ENCODE measurements at regions not wholly inside any gene's neighbourhood (a gene's known extent, or its start where the extent isn't known, plus 50 kb on each side); places are given as distances from the start of the nearest gene placed in this dataset.
"Not testable (repeated sequence)": the region's sequence is repeated elsewhere in the genome, so short reads cannot be mapped to it uniquely, and the experiment has no call there.

DNA sequence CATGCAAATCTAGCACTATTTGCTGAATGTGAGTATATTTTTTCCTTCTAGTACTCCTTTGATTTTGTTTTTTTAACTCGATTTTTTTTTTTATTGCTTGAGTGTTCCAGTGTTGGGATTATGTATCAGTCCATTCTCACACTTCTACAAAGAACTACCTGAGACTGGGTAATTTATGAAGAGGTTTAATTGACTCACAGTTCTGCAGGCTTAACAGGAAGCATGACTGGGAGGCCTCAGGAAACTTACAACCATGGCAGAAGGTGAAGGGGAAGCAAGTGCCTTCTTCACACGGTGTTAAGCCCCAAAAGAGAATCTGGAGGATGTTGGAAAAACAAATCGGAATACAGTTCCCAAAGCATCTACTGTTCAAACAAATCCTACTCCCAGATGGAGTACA, 69.1 kb downstream of the ZNF518B start:
- H3K9me3 ChIP-seq (replicated peaks); H3K36me3 ChIP-seq; H3K4me3 ChIP-seq; H3K4me1 ChIP-seq; DNase-seq; H3K27ac ChIP-seq; H3K27me3 ChIP-seq: not testable (repeated sequence)

DNA sequence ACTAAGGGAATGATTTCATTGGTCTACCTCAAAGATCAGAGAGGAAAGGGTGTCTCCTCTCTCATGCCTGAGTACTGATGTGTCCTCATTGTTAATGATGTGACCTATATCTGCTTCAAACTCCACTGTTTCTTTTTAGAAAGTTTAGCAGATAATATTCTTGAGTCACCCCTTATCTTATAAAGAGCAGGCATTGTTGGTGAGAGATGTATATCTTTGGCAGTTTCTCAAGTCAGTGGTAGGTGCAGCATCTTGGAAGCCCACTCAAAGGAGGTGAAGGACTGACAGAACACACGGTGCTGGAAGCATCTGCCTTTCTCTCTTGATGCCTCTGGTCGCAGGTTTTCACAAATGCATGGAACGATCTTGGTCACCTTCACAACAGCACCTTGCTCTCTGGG, 71.2 kb downstream of the ZNF518B start:
- Histone ChIP-seq H3K27ac (no peak overlapping the region), H3K36me3 (no peaks in the 10 kb centered on the region), H3K27me3 (no peaks in the 10 kb centered on the region), H3K4me3 (no peak overlapping the region), H3K9me3 (replicated peaks) (no peaks in the 10 kb centered on the region), H3K4me1 (no peaks in the 10 kb centered on the region)
- no peak for DNase-seq

- Histone ChIP-seq H3K9me3 (replicated peaks) (no peaks in the 10 kb centered on the region), H3K27ac (no peak overlapping the region), H3K4me3 (no peak overlapping the region), H3K27me3 (no peaks in the 10 kb centered on the region), H3K4me1 (no peaks in the 10 kb centered on the region), H3K36me3 (no peaks in the 10 kb centered on the region)
- no peak for DNase-seq
Measured at GRCh38 chr4:10384974-10385373, 72.3 kb downstream of the ZNF518B start.

GRCh38 chr4:10383417-10383816, 73.8 kb downstream of the ZNF518B start:
- no peaks in the 10 kb centered on the region for H3K36me3 ChIP-seq

DNA sequence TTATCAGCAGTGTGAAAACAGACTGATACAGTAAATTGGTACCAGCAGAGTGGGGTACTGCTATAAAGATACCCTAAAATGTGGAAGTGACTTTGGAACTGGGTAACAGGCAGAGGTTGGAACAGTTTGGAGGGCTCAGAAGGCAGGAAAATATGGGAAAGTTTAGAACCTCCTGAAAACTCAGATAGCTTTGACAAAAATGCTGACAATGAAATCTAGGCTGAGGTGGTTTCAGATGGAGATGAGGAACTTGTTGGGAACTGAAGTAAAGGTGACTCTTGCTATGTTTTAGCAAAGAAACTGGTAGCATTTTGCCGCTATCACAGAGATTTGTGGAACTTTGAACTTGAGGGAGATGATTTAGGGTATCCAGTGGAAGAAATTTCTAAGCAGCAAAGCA, 75.1 kb downstream of the ZNF518B start:
- H3K27ac ChIP-seq; H3K36me3 ChIP-seq; H3K4me3 ChIP-seq; H3K4me1 ChIP-seq; H3K27me3 ChIP-seq; H3K9me3 ChIP-seq (replicated peaks); DNase-seq: not testable (repeated sequence)

More at GRCh38 chr4:10383417-10383816, 73.8 kb downstream of the ZNF518B start:
- H3K27ac ChIP-seq: no peak overlapping the region
- H3K9me3 ChIP-seq (replicated peaks): no peaks in the 10 kb centered on the region
- H3K4me3 ChIP-seq: no peak overlapping the region
- DNase-seq: no peak
- no peaks in the 10 kb centered on the region for H3K27me3 ChIP-seq
- H3K4me1 ChIP-seq: no peaks in the 10 kb centered on the region

DNA sequence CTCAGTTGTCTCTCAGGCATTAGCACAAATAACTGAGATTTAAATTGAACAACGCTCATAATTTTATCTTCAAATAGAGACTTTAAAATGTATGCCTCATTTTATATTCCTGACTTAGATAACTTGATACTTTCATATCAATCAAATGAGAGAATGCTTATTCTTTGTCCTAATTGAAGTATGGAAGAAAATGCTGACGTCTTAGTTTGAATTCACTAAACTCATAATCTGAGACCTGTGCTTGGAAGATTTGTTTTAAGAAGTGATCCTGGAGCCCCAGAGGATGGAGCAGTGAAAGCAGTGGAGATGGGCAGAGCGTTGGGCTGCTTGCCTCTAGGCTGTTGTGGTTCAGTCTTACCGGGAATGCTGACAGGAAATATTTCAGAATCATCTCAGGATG, 76.1 kb downstream of the ZNF518B start:
- DNase-seq: no peak
- Histone ChIP-seq H3K4me3 (no peak overlapping the region), H3K36me3 (no peaks in the 10 kb centered on the region), H3K27ac (no peak overlapping the region), H3K4me1 (no peaks in the 10 kb centered on the region), H3K27me3 (no peaks in the 10 kb centered on the region), H3K9me3 (replicated peaks) (no peaks in the 10 kb centered on the region)

GRCh38 chr4:10380735-10381134, 76.5 kb downstream of the ZNF518B start:
- Histone ChIP-seq H3K4me3 (no peak overlapping the region), H3K27ac (no peak overlapping the region), H3K4me1 (no peaks in the 10 kb centered on the region), H3K27me3 (no peaks in the 10 kb centered on the region), H3K9me3 (replicated peaks) (no peaks in the 10 kb centered on the region), H3K36me3 (no peaks in the 10 kb centered on the region)
- no peak for DNase-seq

DNA sequence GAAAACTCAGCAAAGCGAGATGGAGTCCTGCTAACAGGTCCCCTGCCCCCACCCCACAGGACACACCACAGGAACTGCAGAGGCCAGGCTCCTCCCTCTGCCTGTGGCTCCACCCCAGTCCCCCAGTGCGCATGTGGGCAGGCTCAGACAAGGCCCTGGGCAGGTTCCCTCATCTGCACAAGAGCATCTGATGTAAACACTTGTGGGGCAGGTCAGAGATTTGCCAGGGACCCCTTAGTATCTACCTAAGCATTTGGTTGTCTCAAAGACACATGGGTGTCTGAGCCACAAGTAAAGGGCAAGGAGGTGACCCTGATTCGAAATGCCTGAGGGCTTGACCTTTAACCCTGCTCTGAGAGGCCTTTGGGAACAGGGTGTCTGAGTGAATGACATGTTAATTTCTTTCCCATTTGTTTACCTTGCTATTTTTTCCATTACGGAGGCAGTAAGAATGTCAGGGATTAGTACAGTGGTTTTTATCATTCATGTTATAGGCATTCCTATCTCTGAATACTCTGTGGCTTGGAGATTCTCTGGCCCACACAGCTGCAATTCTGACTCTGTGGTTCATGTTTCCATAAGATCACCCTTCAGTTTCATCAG, 85.3 kb downstream of the ZNF518B start:
- H3K4me3 ChIP-seq: no peak overlapping the region
- peak; percentile 61 to 70 for DNase-seq

DNA sequence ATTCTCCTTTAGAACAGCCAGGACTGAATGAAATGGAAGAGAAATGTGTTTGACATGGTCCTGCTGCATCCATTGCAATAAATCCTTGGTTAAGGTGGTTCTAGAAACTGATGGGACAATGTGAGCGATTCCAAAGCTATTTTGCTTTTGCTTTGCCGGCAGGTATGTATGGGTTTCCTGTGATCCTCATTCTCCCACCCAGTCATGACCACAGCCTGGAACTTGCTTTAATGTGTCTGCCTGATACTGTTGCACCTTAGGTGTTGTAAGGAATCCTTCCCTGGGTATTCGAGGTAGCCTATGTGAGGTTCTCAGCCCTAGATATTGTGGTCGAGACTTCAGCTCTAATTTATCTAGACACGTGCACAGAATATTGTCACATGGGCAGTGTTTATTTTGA, 86.1 kb downstream of the ZNF518B start:
- no peaks in the 10 kb centered on the region for H3K36me3 ChIP-seq
- peaks cover 21% of the 10 kb centered on the region for H3K4me1 ChIP-seq
- H3K4me3 ChIP-seq: no peak overlapping the region
- no peaks in the 10 kb centered on the region for H3K27me3 ChIP-seq
- H3K27ac ChIP-seq: no peak overlapping the region; the same call in 1 of the 2 replicates
- no peak for DNase-seq
- H3K9me3 ChIP-seq (replicated peaks): no peaks in the 10 kb centered on the region

More for the DNA sequence above, 85.3 kb downstream of the ZNF518B start:
- Histone ChIP-seq H3K27ac (peak overlapping the region; percentile 87), H3K9me3 (replicated peaks) (no peaks in the 10 kb centered on the region), H3K27me3 (no peaks in the 10 kb centered on the region), H3K4me1 (peaks cover 21% of the 10 kb centered on the region), H3K36me3 (no peaks in the 10 kb centered on the region)

DNA sequence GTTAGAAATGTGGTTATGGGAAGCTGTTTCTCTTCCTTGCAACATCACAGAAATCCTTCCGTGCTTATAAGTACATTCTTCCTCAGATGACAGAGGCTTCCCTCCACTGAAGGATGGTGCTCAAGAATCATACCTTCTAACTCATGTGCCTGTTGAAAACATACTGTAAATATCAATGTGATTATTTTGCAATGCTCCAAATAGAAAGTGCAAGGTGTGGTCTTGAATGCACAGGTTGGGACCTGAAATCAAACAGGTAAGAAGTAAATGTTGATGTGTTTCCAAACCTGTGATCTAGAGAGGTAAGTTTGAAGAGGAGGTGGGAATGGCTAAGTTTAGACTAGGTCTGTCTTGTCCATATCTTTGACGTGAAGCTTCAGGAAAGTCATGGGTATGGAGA, 87.7 kb downstream of the ZNF518B start:
- DNase-seq: no peak
- Histone ChIP-seq H3K4me1 (peaks cover 21% of the 10 kb centered on the region), H3K9me3 (replicated peaks) (no peaks in the 10 kb centered on the region), H3K36me3 (no peaks in the 10 kb centered on the region), H3K27me3 (no peaks in the 10 kb centered on the region), H3K4me3 (no peak overlapping the region), H3K27ac (no peak overlapping the region)

DNA sequence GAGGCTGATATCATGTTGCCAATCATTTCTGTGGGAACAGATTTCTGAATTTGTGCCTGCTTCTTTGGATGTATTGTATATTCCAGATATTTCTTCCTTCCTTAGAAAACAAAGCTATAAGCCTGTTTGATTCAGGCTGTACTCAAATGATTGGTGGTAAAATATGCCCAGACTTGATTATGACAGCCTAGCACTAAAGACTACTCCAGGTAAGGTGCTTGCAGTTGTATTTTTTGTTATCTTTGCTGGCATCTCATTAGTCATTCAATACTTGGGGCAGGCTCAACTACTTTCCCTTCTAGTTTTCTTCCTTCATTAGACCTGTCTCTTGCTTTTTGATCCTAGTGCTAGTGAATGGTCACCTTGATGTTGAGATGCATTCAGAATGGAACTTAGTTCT, 90.6 kb downstream of the ZNF518B start:
- no peaks in the 10 kb centered on the region for H3K36me3 ChIP-seq
- no peak overlapping the region for H3K27ac ChIP-seq
- no peak for DNase-seq
- no peak overlapping the region for H3K4me3 ChIP-seq
- no peaks in the 10 kb centered on the region for H3K27me3 ChIP-seq
- H3K9me3 ChIP-seq (replicated peaks): no peaks in the 10 kb centered on the region
- peaks cover 12% of the 10 kb centered on the region for H3K4me1 ChIP-seq

DNA sequence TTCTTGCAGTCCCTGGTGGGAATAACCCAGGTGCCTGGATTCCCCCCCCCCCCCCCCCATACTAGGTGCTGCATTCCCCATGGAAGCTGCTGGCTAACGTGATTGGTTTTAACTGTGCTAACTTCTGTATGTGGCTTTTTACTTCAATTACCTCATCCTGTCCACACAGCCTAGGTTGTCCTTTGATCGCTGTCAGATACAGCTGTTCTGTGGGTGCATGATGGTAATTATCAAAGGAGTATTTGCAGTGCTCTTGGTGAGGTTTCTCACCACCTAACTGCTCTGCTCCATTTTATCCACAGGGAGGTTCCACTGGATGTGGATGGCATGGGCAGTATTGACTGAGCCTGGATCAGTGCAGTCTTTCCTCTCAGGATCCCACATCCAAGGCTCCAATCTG, 93.0 kb downstream of the ZNF518B start:
- Histone ChIP-seq H3K4me1 (no peaks in the 10 kb centered on the region), H3K36me3 (no peaks in the 10 kb centered on the region), H3K27me3 (no peaks in the 10 kb centered on the region), H3K9me3 (replicated peaks) (no peaks in the 10 kb centered on the region), H3K27ac (no peak overlapping the region), H3K4me3 (no peak overlapping the region)
- no peak for DNase-seq

DNA sequence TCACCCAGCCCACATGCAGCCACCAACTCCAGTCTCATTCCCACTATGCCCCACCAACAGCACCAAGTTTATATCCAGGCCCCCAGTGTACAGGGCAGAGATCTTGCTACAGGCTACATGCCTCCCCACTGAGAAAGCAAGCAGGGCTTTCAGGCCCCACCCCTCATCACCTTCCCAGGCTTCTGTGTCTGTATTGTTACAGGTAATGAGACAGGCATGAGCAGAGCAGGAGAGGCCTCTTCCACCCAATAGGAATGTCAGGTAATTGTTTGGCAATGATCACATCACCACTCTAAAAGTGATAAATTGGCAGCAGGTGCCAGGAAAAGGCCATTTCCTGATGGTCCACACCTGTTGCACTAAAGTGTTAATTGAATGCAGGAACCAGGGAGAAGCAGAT, 102.5 kb downstream of the ZNF518B start:
- Histone ChIP-seq H3K4me1 (peaks cover 11% of the 10 kb centered on the region), H3K36me3 (no peaks in the 10 kb centered on the region), H3K27me3 (no peaks in the 10 kb centered on the region; the same call in 1 of the 2 replicates), H3K9me3 (replicated peaks) (no peaks in the 10 kb centered on the region; the same call in 1 of the 2 replicates), H3K4me3 (no peak overlapping the region), H3K27ac (no peak overlapping the region)
- DNase-seq: peak in 1 of 2 experiments; percentile 24

GRCh38 chr4:10354225-10354624, 103.0 kb downstream of the ZNF518B start:
- no peak for DNase-seq
- Histone ChIP-seq H3K9me3 (replicated peaks) (no peaks in the 10 kb centered on the region; the same call in 1 of the 2 replicates), H3K4me1 (peaks cover 11% of the 10 kb centered on the region)

DNA sequence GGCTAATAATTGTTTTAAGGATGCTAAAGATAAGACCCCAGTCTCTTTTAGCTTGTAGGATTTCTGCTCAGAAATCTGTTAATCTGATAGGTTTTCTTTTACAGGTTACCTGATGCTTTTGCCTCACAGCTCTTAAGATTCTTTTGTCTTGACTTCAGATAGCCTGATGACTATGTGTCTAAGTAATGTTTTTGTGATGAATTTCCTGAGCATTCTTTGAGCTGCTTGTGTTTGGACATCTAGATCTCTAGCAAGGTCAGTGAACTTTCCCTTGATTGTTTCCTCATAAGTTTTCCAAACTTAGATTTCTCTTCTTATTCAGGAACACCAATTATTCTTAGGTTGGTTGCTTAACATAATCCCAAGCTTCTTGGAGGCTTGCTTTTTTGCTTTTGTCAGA, 104.1 kb downstream of the ZNF518B start:
- H3K9me3 ChIP-seq (replicated peaks): no peaks in the 10 kb centered on the region; the same call in 1 of the 2 replicates
- no peak overlapping the region for H3K4me3 ChIP-seq
- H3K36me3 ChIP-seq: no peaks in the 10 kb centered on the region
- no peak for DNase-seq
- H3K27me3 ChIP-seq: peaks cover 3% of the 10 kb centered on the region; the same call in 1 of the 2 replicates
- H3K27ac ChIP-seq: no peak overlapping the region
- peaks cover 11% of the 10 kb centered on the region for H3K4me1 ChIP-seq

More at GRCh38 chr4:10354225-10354624, 103.0 kb downstream of the ZNF518B start:
- Histone ChIP-seq H3K27ac (no peak overlapping the region), H3K36me3 (no peaks in the 10 kb centered on the region), H3K4me3 (no peak overlapping the region), H3K27me3 (peaks cover 3% of the 10 kb centered on the region; the same call in 1 of the 2 replicates)

- no peak for DNase-seq
- H3K4me1 ChIP-seq: peaks cover 9% of the 10 kb centered on the region; the same call in 1 of the 2 replicates
- no peak overlapping the region for H3K4me3 ChIP-seq
- no peak overlapping the region for H3K27ac ChIP-seq
- no peaks in the 10 kb centered on the region for H3K36me3 ChIP-seq
- peaks cover 3% of the 10 kb centered on the region; the same call in 1 of the 2 replicates for H3K27me3 ChIP-seq
- no peaks in the 10 kb centered on the region; the same call in 1 of the 2 replicates for H3K9me3 ChIP-seq (replicated peaks)
Measured at GRCh38 chr4:10348241-10348640, 109.0 kb downstream of the ZNF518B start.

Measured in SJCRH30 (cell line).